Stimulated activated CD4-positive, alpha-beta T cell treated with anti-CD3 and anti-CD28 coated beads, TNF-alpha, amount 100 ng/mL, for 24 hours (primary cell): ENCODE measurements at regions not wholly inside any gene's neighbourhood (a gene's known extent, or its start where the extent isn't known, plus 50 kb on each side); places are given as distances from the start of the nearest gene placed in this dataset.
A peak's percentile ranks its signal among the peaks of the same experiment; 100 is the strongest.

ENCODE experiments used
- DNase-seq, 3 experiments: peaks; one replicate each; pipeline ENCODE4 v3.0.0-alpha.2; 2020; ENCODE audit warnings: low read depth in 3 of 3

DNA sequence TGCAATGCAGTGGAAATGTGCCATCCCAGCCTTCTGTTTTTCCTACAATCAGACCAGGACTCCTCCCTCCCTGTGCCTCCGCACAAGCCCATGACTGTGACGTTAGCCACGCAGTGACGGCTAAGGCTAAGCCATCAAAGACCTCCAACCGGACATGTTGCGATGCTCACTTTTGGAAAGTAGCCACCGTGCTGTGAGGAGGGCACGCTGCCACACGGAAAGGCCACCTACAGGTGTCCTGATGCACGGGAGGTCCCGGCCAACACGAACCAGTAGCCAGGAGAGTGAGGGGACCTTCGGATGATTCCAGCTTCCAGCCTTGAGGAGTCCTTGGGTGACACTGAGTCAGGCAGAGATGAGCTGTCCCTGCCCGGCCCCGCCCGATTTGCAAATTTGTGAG, 53.9 kb downstream of the FOXL1 start:
- no peak for DNase-seq

DNA sequence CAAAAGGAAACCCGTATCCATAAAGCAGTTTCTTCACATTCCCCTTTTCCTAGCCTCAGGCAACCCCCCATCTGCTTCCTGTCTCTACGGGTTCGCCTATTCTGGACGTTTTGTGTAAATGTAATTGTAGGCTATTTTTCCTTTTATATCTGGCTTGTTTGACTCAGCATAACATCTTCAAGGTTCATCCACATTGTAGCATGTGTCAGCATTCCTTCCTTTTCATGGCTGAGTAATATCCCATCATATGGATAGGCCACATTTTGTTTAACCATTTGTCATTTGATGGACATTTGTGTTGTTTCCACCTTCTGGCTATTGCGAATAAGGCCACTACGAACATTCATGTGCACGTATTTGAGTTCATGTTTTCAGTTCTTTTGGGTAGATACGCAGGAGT, 54.6 kb downstream of the FOXL1 start:
- no peak for DNase-seq

DNA sequence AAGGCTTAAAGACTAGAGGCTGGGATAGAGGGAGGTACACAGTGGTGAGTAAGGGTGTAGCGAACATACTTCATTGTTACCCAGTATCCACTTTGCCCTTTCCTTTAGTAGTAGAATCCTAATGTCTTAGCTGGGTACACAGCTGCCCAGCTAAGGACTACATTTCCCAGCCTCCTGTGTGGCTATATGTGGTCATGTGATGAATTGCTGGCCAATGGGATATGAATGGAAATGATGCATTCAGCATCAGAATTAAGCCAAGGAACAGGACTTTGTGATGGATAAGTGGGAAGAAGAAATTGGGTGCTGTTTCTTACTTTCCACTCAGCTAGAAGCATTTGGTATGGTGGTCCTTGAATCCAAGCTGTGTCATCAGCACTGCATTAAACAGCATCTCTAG, 55.9 kb downstream of the FOXL1 start:
- no peak for DNase-seq

DNA sequence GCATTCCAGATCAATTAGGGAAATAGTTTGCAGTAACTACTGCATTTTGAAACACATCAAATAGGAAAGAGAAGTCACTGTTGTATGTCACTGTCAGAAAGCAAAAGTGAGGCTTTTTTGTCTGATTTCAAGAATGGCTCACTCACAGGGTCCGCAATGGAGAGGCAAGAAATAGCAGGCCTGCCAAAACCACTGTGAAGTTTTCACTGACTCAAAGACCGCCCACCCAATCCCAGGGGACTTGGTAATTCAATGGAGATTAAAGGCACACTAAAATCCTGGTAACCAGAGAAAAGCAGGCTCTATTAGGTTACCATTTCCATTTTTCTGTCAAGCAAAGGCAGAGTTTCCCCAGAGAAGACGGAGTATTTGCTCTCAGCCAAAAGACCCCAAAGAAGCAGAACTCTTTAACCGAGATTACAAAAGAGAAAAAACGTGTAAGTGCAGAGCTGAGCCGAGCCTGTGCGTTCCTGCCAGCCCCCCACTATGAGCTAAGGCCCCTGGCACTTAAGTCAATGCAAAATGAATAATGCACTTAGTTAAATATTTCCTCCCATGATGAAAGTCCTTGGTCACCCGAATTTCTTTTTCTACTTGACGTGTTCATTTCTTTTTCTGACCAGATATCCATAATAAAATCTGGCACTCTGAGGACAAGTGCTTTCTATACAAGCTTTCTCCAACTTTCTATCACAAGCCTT, 57.0 kb downstream of the FOXL1 start:
- DNase-seq, result no peak

DNA sequence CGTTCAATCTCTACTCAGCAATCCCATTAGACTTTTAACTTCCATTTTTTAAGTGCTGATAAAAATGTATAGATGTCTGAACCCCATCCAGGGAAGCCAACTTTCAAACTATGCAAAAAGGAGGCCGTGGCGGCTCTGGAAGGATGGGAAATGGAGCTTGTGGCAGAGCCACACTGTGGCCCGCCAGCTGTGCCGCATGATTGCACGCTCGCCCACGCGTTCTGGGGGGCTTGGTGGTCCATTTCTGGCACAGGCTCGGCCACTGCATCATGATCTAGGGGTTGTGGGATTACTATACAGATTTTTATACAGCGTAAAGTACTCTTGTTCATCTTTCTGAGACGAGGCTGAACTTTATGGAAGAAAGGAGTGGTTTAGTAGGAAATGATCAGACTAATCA, 57.6 kb downstream of the FOXL1 start:
- DNase-seq, result no peak

DNA sequence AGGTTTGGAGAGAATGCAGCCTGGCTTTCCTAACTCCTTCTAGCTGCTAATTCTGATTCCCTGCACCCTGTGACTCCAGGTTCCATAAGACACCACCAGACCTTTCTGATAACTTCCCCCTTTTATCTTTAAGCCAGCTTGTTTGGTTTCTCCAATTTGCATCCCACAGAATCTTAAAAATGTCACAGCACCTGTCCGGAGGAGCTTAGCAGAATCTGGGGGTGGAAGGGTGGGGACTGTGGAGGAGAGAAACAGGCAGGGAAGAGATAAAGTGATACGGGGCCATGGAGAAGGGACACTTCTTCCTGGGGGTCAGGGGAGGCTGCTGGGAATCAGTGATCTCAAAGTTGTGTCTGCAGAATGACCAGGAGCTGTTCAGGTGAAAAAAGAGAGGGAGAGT, 59.4 kb downstream of the FOXL1 start:
- DNase-seq, result no peak

DNA sequence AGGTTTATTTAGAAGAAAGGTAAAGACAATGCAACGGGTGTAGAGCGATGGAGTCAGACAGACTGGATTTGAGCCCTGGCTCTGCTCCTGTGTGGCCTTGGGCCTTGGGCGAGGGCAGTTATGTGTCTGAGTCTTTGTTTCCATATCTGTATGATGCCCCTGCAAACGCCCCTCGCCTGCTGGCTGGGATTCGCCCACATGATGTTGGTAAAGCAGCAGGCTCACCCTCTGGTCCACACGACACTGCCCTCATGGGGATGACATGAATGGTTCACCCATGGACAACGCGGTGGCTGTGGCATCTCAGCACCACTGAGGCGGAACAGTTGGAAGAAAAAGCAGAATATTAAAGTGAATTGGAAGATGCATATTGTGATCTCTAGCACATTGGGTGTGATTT, 60.3 kb downstream of the FOXL1 start:
- DNase-seq, result no peak

DNA sequence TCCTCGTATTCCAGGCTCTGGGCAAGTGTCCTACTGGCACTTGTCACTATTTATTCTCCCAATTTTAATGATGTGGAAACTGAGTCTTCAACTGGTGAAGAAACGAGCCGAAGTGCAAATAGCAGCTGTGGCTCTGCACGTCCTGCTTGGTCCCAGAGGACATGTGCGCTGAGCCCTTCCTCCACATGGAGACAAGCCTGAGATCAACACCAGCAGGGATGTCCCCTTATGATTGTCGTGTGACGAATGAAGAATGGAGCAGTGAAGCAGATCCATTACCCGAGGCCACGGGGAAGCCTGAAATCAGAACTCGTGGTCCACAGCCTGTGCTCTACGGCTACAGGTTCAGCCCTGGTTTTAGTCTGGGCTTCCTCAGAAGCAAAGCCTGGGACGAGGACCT, 61.0 kb downstream of the FOXL1 start:
- DNase-seq, result no peak

DNA sequence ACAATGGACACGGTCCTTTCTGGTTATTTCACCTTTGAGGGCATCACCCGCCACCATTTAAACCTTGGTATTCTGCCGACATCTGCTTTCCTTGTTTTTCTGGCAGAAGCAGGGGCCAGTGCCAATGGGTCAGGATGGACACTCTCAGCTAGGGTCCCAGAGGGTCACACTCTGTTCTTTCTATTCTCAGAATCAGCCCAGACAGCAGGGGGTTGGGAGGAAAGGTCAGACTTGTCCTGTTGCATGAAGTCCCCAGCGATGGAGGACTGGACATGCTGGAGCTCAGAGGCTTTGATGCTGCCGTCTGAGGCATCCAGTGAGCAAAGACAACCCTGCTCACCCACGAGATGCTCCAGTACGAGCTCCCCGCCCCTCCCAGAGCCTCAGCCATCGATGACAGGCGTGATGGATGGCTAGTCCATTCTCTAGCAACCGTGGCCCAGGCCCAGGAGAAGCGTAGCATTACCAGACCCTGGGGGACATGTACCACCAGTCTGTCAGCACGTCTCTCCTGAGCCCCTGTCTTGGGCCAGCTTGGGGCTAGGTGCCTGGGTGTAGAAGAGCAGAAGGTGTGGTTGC, 62.0 kb downstream of the FOXL1 start:
- DNase-seq, result no peak

DNA sequence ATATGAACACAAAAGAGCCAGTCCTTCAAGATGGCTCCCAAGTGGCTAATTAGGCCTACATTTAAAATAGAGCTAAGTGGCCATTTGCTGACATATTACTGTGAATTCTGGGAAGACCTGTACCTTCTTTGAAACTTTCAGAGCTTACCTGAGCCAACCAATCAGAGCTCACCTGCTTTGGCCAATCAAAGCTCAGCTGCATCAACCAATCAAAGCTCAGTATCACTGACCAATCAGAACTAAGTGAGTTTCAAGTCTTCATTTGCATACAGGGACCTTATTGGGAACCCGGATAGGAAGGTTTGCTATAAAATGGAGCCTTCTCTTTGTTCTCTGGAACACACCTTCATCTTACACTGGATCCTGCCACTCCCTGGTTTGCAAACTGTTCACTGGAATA, 63.7 kb downstream of the FOXL1 start:
- DNase-seq, result no peak

DNA sequence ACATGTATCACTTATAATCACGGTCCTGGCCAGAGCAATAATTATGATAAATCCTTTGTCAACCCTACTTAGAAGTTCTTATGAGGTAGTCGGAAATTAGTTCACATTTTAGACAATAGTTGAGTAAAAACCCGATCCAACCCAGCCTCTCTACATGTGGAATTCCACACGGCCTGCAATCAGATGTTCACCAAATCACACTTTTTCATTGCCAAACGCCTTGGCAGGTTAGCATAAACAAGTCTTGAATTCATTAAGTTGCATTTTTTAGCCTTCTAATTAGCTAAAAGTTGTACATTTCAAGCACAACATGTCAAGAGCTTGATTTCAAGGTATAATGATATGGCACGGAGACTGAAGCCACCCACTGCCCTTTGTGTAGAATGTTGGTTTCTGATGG, 65.3 kb downstream of the FOXL1 start:
- DNase-seq, result no peak

DNA sequence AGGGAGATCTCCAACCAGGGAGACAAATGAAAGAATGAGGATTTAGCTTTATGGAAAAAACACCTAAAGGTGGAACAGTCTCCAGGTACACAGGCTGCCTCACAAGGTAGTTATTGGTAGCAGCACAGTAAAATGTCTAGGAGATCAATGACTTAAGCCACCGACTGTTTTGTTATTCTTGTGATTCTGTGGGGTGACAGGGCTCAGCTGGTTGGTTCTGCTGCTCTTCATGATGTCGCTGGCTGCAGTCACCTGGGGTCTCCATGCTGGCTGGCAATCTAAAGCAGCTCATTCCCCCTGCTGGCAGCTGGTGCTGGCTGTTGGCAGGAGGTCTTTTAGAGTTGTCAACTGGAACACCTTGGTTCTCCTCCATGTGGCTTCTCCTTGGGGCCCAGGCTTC, 69.2 kb downstream of the FOXL1 start:
- DNase-seq, result no peak

DNA sequence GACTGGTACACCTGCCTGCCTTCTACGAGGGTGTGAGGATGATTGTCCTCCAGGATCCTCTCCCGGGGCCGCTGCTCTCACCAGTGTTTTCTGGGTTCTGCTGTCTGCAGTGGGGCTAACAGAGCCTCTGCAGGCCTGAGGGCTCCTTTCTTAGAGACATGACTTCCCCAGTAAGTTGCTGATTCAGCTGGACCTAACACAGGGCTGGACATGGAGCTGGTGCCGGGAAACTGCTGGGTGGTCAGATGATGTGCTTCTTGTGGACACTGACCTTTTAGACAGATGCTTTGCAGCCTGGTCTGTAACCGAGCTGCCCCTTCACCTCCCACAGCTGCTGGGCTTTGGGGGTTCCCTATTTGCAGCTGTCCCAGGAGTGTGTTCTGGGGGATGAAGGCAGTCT, 71.5 kb downstream of the FOXL1 start:
- DNase-seq, result no peak

DNA sequence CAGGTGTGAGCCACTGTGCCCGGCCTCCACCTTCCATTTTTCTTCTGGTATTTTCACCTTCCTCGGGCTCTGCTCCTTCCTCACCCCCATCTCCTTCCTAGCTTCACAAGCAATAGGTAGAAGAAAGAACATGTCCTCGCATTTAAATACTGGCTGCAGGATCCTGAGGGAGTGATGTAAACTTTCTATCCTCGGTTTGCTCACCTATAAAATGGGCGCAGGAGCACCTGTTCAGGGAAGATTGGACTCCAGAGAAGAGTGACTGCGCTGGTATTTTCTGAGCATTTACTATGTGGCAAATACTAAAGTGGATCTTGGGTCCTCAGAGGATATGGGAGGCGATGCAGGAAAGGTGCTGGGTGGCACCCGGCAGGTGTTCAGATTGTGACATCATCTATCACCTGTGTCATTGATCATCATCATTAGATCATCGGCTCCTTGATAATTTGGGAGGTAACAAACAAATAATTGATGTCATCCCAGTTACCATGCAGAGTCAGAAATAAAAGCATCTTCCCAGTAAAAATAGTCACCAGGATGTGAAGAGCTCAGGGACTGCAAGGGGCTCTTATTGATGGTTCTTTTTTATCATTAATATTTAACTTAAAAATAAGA, 72.8 kb downstream of the FOXL1 start:
- DNase-seq, result no peak

DNA sequence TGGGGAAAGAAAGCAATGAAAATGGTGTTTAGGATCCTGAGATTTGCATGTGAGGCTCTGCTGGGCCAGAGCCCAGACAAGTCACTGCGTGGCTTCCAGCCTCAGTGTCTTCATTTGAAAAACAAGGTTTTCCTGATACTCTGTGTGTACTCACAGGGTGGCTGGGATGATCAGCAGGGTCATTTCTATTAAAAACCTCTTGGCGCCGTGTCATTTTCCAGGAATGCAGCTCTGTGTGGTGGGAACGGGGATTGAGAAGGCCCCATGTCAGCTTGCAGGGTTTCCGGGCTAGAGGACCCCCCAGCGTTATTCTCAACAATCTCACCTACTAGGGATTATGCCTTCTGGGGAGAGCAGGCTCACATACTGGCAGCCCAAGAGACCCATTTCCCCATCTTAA, 73.5 kb downstream of the FOXL1 start:
- DNase-seq, result no peak

DNA sequence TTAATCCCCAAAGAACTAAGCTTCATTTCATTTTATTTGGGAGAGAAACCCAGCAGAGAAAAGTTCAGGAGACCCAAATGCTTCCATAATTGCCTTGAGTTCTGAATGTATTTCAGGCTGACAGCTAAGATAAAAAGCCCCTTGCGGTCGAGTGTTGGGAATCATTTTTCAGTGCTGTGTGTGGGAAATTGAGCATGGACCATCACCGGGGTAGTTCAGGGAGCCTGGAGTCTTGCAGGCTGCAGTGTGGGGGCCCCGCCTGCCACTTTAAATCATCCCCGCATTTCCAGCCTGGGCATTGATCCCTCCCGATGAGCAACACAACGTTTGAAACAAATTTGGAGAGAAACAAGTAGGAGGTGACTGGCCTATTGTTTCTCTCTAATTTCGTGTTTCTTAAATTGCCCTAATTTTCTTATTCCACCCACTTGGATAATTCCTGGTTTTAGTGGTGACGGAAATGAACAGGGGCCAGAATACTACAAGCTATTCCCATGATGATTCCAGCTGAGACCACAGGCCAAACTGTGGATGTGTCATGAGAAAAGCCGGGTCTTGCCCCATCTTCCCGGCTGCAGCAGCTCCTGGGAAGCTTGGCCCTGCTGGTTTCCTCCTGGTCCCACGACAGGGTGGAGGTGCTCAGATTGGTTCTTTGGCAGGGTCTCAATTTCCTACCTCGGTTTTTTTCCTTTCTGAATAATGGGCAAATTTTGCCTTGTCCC, 75.1 kb downstream of the FOXL1 start:
- no peak for DNase-seq

DNA sequence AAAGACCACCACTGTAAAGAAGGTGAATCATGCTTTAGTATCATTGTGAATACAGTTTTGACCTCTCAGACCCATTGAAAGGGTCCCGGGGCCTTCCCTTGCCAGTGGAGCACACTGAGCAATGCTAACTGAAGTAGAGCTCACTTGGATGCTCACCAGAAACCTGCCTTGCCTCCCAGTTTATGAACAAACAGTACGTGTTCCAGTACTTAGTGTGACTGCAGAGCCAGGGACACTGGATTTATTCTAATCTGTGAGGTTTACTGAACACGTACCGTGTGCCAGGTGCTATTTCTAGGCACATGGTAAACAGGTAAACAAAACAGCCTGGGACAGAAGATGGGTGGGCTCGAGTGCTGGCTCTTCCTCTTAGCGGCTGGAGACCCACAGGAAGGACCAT, 79.6 kb downstream of the FOXL1 start:
- no peak for DNase-seq

DNA sequence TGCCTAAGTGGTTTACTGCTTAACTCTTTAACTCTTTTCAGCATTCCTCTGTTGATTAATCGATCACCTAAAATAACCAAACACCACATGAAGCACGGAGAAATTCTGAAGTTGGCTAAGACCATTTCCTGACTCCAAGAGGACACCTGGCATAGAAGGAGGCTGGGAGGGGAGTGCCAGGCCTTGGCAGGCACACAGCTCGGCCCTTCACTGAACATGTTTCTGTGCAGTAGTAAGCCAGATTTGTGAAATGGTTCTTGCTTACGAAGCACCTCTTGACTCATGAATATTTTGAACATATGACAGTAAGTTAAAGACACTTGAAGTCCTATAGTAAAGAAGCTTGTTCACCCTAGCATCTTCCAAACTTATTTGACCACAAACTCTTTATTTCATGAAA, 82.3 kb downstream of the FOXL1 start:
- no peak for DNase-seq

DNA sequence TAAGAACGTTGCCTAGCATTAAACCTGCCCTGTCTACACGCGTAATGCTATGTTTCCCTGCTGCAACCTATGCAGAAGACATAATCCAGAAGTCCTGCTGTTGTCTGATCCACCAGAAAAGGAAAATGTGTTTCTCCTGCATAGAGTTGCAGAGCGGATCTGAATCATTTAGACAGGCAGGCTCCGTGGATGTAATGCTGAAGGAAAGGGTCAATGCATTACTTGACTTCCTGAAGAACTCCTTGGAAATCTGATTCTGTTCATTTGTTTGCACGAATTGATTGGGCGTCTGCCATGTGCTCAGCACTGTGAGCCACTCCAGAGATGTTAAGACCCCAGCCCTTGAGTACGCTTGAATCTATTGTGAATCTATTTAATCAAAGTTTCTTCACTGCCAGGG, 83.4 kb downstream of the FOXL1 start:
- DNase-seq, result no peak

DNA sequence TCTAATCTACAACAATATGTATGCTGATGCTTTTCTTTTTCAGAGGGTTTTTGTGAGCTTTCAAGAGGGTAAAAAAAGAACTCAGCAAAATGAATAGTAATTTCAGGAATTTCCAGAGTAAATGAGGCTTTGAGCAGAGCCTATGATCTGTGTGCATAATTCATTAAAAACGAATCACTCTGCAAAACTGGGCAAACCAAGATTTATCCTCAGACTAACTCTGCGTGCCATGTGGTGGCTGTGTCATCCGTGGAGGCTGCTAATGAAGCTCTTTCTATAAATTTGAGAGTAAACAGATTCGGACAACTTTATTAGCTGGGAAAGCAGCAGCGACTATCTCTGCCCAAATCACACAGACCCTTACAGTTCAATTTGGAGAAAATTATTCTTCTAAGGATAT, 83.8 kb downstream of the FOXL1 start:
- DNase-seq, result no peak

DNA sequence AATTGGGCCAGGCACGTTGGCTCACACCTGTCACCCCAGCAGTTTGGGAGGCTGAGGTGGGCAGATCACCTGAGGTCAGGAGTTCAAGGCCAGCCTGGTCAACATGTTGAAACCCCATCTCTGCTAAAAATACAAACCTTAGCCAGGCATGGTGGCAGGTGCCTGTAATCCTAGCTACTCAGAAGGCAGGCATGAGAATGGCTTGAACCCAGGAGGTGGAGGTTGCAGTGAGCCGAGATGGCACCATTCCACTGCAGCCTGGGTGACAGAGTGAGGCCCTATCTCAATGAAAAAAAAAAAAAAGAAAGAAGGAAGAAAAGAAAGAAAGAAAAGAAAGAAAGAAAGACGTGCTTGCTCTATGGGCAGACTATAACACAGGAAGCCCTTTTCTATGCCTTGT, 84.4 kb downstream of the FOXL1 start:
- no peak for DNase-seq

DNA sequence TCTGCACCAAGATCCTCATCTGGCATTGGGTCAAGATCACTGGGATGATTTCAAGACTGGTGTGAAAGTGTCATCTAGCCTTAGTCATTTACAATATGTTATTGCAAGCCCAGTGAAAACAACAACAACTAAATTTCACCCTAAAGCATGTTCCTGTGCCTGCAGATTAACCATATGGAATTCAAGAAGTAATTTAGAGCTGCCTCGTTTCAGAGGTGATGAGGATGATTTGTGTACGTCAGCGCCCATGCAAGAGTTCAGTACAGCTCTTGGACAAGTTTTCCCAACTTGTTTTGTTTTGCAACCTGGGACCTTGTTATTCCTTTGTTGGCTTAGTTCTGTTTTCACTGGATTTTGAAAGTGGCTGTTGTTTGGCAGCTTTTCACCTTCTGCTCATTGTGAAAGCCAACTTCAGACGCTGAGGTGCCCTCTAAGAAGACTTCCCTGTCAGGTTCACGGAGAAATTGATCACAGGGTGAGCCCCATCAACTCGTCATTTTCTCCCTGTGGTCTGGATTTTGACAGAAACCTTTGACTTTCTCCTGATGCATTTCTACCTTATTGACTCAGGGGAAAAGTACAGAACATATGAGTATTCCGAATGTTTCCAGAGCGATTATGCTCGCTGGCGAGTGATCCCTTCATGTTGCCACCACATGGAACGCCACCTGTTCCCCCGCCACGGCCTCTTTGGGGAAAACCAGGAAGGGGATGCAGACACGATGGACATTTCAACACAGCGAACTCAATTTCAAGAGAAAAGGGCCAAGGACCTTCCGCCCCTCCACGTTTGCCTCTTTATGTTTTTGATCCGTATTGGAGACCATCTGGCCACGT, 85.6 kb downstream of the FOXL1 start:
- DNase-seq, result peak in 1 of 3 experiments; percentile 4
